HG02610 (cell line): ENCODE measurements at regions not wholly inside any gene's neighbourhood (a gene's known extent, or its start where the extent isn't known, plus 50 kb on each side); places are given as distances from the start of the nearest gene placed in this dataset.
"Not testable (repeated sequence)": the region's sequence is repeated elsewhere in the genome, so short reads cannot be mapped to it uniquely, and the experiment has no call there.

Source experiments
- ATAC-seq: cut with Tn5 transposase; IDR thresholded peaks from one replicate; pipeline ENCODE4 v1.9.1; 2021; ENCODE audit warnings: mild to moderate bottlenecking, moderate library complexity; ENCODE audit not compliant: unreplicated experiment

GRCh38 chr14:86780461-86780860 lies 1212.5 kb downstream of the GALC start:
- no peak for ATAC-seq

GRCh38 chr14:86779416-86779815 lies 1213.6 kb downstream of the GALC start:
- no peak for ATAC-seq

- ATAC-seq: no peak
Observed at GRCh38 chr14:86777963-86778602, 1214.9 kb downstream of the GALC start.

- not testable (repeated sequence) for ATAC-seq
Observed at GRCh38 chr14:86775896-86776295, 1217.1 kb downstream of the GALC start.

- no peak for ATAC-seq
Observed at GRCh38 chr14:86774916-86775315, 1218.1 kb downstream of the GALC start.

GRCh38 chr14:86772075-86772474 lies 1220.9 kb downstream of the GALC start:
- no peak for ATAC-seq

GRCh38 chr14:86770186-86770585 lies 1222.8 kb downstream of the GALC start:
- no peak for ATAC-seq

GRCh38 chr14:86766469-86766868 lies 1226.5 kb downstream of the GALC start:
- no peak for ATAC-seq

- ATAC-seq: no peak
Observed at GRCh38 chr14:86761611-86762010, 1231.4 kb downstream of the GALC start.

GRCh38 chr14:86756521-86757190 lies 1226.7 kb downstream of the FLRT2 start:
- ATAC-seq: no peak

GRCh38 chr14:86750488-86750887 lies 1220.5 kb downstream of the FLRT2 start:
- not testable (repeated sequence) for ATAC-seq

GRCh38 chr14:86739761-86740160 lies 1209.8 kb downstream of the FLRT2 start:
- ATAC-seq: no peak

- ATAC-seq: not testable (repeated sequence)
Observed at GRCh38 chr14:86731427-86731826, 1201.5 kb downstream of the FLRT2 start.

GRCh38 chr14:86723254-86723624 lies 1193.3 kb downstream of the FLRT2 start:
- ATAC-seq: no peak

- ATAC-seq: no peak
Observed at GRCh38 chr14:86722612-86723253, 1192.8 kb downstream of the FLRT2 start.

GRCh38 chr14:86714575-86714974 lies 1184.6 kb downstream of the FLRT2 start:
- ATAC-seq: no peak

GRCh38 chr14:86714153-86714552 lies 1184.2 kb downstream of the FLRT2 start:
- no peak for ATAC-seq

- no peak for ATAC-seq
Observed at GRCh38 chr14:86712727-86713126, 1182.8 kb downstream of the FLRT2 start.

- ATAC-seq: no peak
Observed at GRCh38 chr14:86712176-86712575, 1182.2 kb downstream of the FLRT2 start.

GRCh38 chr14:86708846-86709339 lies 1178.9 kb downstream of the FLRT2 start:
- ATAC-seq: no peak

GRCh38 chr14:86707071-86707470 lies 1177.1 kb downstream of the FLRT2 start:
- no peak for ATAC-seq

GRCh38 chr14:86683561-86683960 lies 1153.6 kb downstream of the FLRT2 start:
- no peak for ATAC-seq
